T-helper 1 cell treated with Interleukin-12 subunit alpha and Interleukin-12 subunit beta and Interleukin-4 antibody, amounts not matched to agents 30 μg/mL and 1 μg/mL, for 36 hours (primary cell): ENCODE measurements at regions not wholly inside any gene's neighbourhood (a gene's known extent, or its start where the extent isn't known, plus 50 kb on each side); places are given as distances from the start of the nearest gene placed in this dataset.
"Not testable (repeated sequence)": the region's sequence is repeated elsewhere in the genome, so short reads cannot be mapped to it uniquely, and the experiment has no call there.

ENCODE experiments used
- H3K27ac Mint-ChIP-seq: one replicate; pipeline ENCODE4 v1.8.0; 2021; ENCODE audit warnings: mild to moderate bottlenecking, mixed read lengths
- H3K27me3 Mint-ChIP-seq: one replicate; pipeline ENCODE4 v1.8.0; 2021; ENCODE audit warnings: low read depth, mixed read lengths
- H3K36me3 Mint-ChIP-seq: one replicate; pipeline ENCODE4 v1.8.0; 2021; ENCODE audit warnings: low read depth, mixed read lengths
- H3K4me1 Mint-ChIP-seq: one replicate; pipeline ENCODE4 v1.8.0; 2021; ENCODE audit warnings: low read depth, mixed read lengths
- H3K4me3 Mint-ChIP-seq: one replicate; pipeline ENCODE4 v1.8.0; 2021; ENCODE audit warnings: mild to moderate bottlenecking, moderate library complexity, mixed read lengths
- H3K9me3 Mint-ChIP-seq: one replicate; pipeline ENCODE4 v1.8.0; 2021; ENCODE audit warnings: mixed read lengths

DNA sequence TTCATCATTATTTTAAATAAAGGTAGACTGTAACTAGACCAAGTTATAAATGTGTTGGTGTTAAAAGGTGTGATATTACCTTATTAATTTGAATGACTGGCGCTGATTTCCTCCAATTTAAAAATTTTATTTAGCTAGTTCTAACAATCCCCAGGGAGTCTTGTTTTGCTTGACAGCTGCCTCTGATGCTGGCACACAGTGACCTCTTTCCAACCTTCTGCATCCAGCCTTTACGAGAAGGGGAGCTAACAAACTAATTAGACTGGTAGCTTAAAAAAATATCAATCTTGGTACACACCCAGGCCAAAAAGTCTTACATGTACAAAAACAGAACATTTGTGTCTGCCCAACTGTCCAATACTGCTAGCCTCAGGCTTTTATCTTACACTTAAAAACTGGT is 51.8 kb upstream of the ENPEP start:
- no peaks in the 10 kb centered on the region for H3K36me3 Mint-ChIP-seq
- H3K4me1 Mint-ChIP-seq = no peaks in the 10 kb centered on the region
- no peaks in the 10 kb centered on the region for H3K27me3 Mint-ChIP-seq
- H3K9me3 Mint-ChIP-seq = no peaks in the 10 kb centered on the region
- H3K4me3 Mint-ChIP-seq = no peak overlapping the region
- no peak overlapping the region for H3K27ac Mint-ChIP-seq

DNA sequence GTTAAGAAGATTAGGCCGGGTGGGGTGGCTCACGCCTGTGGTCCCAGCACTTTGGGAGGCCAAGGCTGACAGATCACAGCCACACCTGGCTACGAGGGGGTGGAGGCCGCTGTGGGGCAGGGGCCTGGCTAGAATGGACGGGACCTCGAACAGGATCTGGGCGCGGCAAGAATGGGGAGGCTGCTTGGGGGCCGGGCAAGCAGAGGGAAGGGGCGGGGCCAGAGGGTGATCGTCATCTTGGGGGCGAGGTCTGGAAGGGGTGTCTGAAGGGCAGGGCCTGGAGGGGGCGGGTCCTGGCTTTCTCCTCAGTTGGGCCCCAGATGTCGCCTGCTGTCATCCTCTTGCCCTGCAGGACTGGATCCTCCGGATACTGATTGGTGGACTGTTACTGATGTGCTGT is 57.3 kb upstream of the ENPEP start:
- H3K9me3 Mint-ChIP-seq = peaks cover 4% of the 10 kb centered on the region
- no peaks in the 10 kb centered on the region for H3K4me1 Mint-ChIP-seq
- no peaks in the 10 kb centered on the region for H3K27me3 Mint-ChIP-seq
- no peak overlapping the region for H3K27ac Mint-ChIP-seq
- H3K36me3 Mint-ChIP-seq = no peaks in the 10 kb centered on the region
- H3K4me3 Mint-ChIP-seq = no peak overlapping the region

DNA sequence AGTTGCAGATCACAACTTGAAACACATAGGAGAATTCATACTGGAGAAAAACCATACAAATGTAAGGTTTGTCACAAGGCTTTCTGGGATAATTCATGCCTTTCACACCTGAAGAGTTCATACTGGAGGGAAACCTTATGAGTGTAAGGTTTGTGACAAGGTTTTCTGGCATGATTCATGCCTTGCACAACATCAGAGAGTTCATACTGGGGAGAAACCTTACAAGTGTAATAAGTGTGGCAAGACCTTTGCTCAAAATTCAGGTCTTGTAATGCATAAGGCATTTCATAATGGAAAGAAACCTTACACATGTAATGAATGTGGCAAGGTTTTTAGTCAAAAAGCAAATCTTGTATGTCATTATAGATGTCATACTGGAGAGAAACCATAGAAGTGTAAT is 58.8 kb upstream of the ENPEP start:
- Mint-ChIP-seq H3K4me1 (no peaks in the 10 kb centered on the region), H3K27me3 (no peaks in the 10 kb centered on the region), H3K27ac (no peak overlapping the region), H3K9me3 (peaks cover 4% of the 10 kb centered on the region), H3K36me3 (no peaks in the 10 kb centered on the region), H3K4me3 (no peak overlapping the region)

DNA sequence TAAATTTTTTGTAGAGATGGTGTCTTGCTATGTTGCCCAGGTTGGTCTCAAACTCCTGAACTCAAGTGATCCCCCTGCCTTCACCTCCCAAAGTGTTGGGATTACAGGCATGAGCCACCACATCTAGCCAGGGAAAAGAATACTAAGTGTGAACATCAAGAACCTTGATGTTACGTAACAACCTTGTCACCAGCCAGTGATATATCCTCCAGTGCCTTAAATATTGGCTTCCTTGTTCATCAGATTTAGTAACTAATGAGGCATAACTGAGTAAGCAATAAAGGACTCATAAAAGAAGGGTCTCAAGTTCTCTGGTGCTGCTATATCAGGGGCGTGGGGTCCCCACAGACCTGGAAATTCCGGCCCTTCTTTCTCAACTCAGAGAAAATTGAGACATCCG is 60.5 kb upstream of the ENPEP start:
- H3K27me3 Mint-ChIP-seq = no peaks in the 10 kb centered on the region
- peaks cover 4% of the 10 kb centered on the region for H3K9me3 Mint-ChIP-seq
- no peak overlapping the region for H3K27ac Mint-ChIP-seq

DNA sequence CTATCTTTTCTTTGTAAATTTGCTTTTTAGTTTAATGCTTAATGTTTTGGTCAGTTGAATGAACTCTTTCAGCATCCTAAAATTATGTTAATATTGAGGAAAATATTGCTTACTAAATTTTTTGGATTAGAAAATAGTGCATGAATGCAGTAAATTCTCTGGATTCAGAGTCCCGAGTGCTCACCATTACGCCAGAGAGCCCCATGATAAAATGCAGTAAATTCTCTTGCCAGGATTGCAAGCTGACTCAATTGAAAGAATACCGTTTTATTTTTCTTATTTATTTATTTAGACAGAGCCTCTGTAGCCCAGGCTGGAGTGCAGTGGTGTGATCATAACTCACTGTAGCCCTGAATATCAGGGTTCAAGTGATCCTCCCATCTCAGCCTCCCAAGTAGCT is 60.9 kb upstream of the ENPEP start:
- H3K9me3 Mint-ChIP-seq = peaks cover 4% of the 10 kb centered on the region
- no peak overlapping the region for H3K27ac Mint-ChIP-seq
- no peaks in the 10 kb centered on the region for H3K27me3 Mint-ChIP-seq
- no peaks in the 10 kb centered on the region for H3K36me3 Mint-ChIP-seq
- no peak overlapping the region for H3K4me3 Mint-ChIP-seq
- no peaks in the 10 kb centered on the region for H3K4me1 Mint-ChIP-seq

More for the DNA sequence above, 60.5 kb upstream of the ENPEP start:
- Mint-ChIP-seq H3K4me3 (no peak overlapping the region), H3K4me1 (no peaks in the 10 kb centered on the region), H3K36me3 (no peaks in the 10 kb centered on the region)

DNA sequence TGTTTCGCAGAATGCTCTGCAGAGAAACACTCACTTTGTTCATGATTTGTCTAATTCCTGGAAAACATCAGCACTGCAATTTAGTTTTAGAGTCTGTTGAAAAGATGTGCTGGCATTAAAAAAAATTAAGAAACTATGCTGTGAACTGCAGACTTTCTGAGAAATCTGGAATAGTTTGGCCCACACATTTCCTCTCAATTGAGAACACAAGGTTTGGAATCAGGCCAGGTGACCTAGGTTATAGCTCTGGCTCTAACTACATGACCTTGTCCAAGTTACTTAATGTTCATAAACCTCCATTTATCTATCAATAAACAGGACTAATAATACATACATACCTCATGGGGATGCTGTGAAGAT is 61.4 kb upstream of the ENPEP start:
- H3K4me3 Mint-ChIP-seq = no peak overlapping the region
- H3K36me3 Mint-ChIP-seq = no peaks in the 10 kb centered on the region
- H3K27me3 Mint-ChIP-seq = no peaks in the 10 kb centered on the region
- no peak overlapping the region for H3K27ac Mint-ChIP-seq
- peaks cover 4% of the 10 kb centered on the region for H3K9me3 Mint-ChIP-seq
- no peaks in the 10 kb centered on the region for H3K4me1 Mint-ChIP-seq

DNA sequence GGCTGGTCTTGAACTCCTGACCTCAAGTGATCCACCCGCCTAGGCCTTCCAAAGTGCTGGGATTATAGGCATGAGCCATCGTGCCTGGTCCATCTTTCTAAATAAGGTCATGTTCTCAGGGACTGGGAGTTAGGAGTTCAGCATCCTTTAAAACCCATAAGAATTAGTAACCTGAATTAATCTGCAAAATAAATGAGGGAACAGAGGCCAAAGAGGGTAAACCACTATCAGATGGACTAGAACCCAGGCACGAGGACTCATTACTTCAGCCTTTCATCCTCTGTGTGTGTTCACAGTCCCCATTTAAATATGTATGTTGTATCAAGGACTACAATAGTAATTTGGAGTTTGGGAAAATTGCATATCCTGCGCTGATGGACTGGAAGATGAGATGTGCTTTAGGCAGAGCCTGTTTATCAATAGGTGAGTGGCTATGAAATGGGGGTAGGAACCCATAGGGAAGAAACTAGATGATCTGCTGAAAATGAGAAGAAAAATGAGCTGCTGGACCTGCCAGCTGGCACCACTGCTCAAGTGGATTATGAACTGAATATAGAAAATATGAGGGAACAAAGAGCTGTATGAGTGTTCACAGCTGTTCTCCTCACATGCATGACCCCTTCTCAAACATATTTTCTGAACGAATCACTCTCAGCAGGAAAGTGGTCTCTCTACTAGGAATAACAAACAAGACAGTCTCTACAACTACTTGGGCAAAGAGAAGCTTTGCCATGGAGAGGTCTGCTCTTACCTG is 62.0 kb upstream of the ENPEP start:
- H3K4me3 Mint-ChIP-seq, H3K27ac Mint-ChIP-seq, H3K4me1 Mint-ChIP-seq, H3K36me3 Mint-ChIP-seq, H3K27me3 Mint-ChIP-seq, H3K9me3 Mint-ChIP-seq: not testable (repeated sequence)

DNA sequence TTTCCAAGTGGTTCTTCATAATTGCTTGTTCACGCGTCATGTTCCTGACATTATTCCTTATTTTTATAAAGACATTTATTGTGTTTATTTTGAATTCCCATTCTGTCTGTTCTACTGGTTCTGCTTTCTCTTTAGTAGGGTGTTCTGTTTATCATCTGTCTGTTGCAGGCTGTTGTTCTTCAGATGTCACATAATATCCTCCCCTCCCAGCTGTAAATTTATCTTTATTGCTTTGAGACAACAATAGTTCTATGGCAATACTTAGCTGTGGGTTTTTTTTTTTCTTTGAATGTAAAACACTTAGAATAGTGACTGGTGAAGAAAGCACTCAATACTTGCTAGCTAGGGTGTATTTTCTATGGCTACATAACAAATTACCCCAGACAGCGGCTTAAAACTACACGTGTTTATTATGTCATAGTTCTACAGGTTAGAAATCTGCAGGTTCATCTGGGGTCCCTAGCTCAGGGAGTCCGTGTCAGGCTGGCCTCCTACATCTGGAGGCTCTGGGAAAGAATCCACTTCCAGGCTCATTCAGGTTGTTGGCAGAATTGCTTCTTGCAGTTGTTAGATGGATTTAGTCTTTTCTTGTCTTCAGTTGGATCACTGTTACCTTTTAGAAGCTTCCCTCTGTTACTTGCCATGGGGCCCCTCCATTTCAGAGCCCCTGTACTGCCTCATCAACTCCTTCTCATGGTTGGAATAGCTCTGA is 63.4 kb upstream of the ENPEP start:
- Mint-ChIP-seq H3K27me3 (no peaks in the 10 kb centered on the region), H3K4me1 (no peaks in the 10 kb centered on the region)

DNA sequence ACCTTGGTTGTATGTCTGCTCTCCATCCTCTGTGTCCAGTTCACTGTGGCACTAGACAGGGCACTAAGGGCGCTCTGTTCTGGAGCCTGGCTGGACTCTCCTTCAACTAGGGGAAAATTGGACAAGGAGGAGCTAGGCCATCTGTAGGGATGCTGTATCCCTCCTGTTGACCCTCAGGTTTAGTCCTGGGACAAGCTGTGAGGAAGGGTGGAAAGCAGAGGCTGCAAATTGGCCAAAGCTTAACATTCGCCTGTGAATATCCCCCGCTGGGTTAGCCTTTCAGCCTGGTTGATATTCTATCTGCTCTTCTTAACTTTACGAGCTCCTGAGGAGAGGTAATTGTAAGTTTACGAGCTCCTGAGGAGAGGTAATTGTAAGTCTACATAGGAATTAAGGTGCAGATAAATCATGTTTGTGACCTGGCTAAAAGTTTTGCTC is 64.4 kb upstream of the ENPEP start:
- Mint-ChIP-seq H3K27ac (no peak overlapping the region), H3K36me3 (no peaks in the 10 kb centered on the region), H3K9me3 (no peaks in the 10 kb centered on the region), H3K4me1 (no peaks in the 10 kb centered on the region), H3K27me3 (no peaks in the 10 kb centered on the region), H3K4me3 (peak overlapping the region; percentile 52)

More for the DNA sequence above, 63.4 kb upstream of the ENPEP start:
- Mint-ChIP-seq H3K27ac (no peak overlapping the region), H3K36me3 (no peaks in the 10 kb centered on the region), H3K9me3 (no peaks in the 10 kb centered on the region), H3K4me3 (no peak overlapping the region)

DNA sequence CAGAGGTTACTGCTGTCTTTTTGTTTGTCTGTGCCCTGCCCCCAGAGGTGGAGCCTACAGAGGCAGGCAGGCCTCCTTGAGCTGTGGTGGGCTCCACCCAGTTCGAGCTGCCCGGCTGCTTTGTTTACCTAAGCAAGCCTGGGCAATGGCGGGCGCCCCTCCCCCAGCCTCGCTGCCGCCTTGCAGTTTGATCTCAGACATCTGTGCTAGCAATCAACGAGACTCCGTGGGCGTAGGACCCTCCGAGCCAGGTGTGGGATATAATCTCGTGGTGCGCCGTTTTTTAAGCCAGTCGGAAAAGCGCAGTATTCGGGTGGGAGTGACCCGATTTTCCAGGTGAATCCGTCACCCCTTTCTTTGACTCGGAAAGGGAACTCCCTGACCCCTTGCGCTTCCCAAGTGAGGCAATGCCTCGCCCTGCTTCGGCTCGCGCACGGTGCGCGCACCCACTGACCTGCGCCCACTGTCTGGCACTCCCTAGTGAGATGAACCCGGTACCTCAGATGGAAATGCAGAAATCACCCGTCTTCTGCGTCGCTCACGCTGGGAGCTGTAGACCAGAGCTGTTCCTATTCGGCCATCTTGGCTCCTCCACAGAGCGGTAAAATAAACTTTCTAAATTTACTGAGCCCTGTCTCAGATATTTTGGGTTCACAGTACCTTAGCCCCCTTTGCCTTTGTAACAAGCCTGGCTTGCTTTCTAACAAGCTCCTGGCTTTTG is 64.9 kb upstream of the ENPEP start:
- not testable (repeated sequence) for H3K27ac Mint-ChIP-seq, H3K27me3 Mint-ChIP-seq, H3K4me1 Mint-ChIP-seq, H3K36me3 Mint-ChIP-seq, H3K9me3 Mint-ChIP-seq
- H3K4me3 Mint-ChIP-seq = peak overlapping the region; percentile 52

DNA sequence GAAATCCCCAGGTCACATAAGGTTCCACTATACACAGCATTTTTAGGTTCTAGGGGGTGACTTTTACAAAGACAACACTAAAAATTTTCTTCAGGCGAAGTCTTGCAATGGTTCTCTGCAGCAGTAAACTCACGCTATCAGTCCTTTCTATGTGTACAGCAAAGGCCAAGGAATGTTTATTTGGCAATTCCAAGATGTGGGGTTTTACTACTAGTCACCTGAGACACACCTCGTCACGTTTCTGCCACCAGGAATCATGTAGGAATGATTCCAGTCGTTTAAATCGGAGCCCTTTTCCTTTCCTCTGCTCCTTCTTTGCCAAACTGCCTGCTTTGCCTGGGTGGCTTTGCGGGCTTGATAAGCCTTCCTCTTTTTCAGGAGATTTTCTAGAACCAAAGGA is 75.9 kb upstream of the ENPEP start:
- no peaks in the 10 kb centered on the region for H3K4me1 Mint-ChIP-seq
- H3K4me3 Mint-ChIP-seq = no peak overlapping the region
- H3K27me3 Mint-ChIP-seq = no peaks in the 10 kb centered on the region
- no peaks in the 10 kb centered on the region for H3K9me3 Mint-ChIP-seq
- no peaks in the 10 kb centered on the region for H3K36me3 Mint-ChIP-seq
- H3K27ac Mint-ChIP-seq = no peak overlapping the region

DNA sequence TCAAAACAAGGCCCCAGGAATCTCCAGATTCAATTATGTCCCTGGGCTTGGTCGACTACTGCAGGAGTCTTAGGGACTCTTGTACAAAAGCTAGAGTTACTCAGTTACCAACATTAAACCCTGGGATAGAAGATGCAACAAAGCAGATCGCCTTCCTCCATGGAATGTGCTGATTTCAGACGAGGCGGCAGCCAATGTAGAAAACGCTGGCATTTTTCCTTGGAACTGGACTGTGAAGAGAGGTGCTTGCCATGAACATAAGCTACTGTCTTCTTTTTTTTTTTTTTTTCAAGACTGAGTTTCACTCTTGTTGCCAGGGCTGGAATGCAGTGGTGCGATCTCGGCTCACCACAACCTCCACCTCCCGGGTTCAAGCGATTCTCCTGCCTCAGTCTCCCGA is 76.9 kb upstream of the ENPEP start:
- H3K4me3 Mint-ChIP-seq, H3K9me3 Mint-ChIP-seq, H3K36me3 Mint-ChIP-seq, H3K27me3 Mint-ChIP-seq, H3K4me1 Mint-ChIP-seq, H3K27ac Mint-ChIP-seq: not testable (repeated sequence)

DNA sequence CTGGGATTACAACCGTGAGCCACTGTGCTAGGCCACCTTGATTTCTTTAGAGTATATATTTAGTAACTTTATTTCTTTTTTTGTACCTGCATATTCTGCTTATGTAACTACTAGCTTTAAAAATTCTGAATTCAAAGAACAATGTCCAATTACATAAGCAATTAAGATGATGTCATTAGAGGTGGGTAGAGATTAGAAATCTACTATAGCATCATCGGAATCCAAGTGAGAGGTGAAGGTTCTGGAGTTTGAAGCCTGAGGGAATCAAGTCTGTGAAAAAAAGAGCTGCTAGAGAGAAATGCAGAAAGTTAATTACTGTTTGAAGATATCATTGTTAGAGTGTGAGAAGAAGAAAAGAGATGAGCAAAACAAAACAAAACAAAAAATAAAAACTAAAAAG is 79.0 kb upstream of the ENPEP start:
- H3K4me3 Mint-ChIP-seq = no peak overlapping the region
- no peaks in the 10 kb centered on the region for H3K27me3 Mint-ChIP-seq
- no peaks in the 10 kb centered on the region for H3K36me3 Mint-ChIP-seq
- H3K9me3 Mint-ChIP-seq = no peaks in the 10 kb centered on the region
- no peak overlapping the region for H3K27ac Mint-ChIP-seq
- H3K4me1 Mint-ChIP-seq = no peaks in the 10 kb centered on the region

DNA sequence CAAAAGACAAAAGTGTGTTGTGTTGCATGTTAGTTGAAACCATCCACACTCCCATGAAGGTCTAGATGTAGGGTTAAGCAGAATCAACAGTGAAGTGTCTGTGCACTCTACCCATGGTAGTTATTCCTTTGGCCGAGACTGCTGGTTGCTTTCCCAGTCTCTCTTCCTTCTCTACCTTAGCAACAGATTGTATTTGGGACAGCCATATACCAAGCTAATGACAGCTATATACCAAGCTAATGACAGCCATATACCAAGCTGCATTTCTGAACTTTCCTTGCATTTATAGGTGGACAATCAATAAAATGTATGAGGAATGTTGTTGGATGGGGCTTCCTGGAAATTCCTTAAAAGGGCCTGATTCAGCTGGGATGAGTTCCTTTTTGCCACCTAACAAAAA is 80.5 kb upstream of the ENPEP start:
- Mint-ChIP-seq H3K27ac (no peak overlapping the region), H3K27me3 (no peaks in the 10 kb centered on the region), H3K9me3 (no peaks in the 10 kb centered on the region), H3K36me3 (no peaks in the 10 kb centered on the region), H3K4me1 (no peaks in the 10 kb centered on the region), H3K4me3 (no peak overlapping the region)

DNA sequence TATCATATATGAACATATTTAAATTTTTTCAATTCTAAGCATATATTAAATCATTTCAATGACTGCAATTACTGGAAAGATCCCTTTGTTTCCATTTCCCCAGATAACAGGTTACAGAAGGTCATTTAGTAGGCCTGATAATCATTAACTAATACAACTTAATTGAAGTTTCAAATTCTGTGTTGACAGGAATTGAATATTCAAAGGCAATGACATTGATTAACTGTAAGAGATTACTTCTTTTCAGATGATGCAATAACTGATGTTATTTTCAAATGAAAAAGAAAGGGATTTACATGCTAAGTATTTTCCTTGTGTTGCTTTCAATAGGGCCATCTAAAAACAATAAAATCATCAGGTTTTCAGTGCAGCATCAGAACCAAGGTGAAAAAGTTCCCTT is 81.1 kb upstream of the ENPEP start:
- no peaks in the 10 kb centered on the region for H3K27me3 Mint-ChIP-seq
- no peaks in the 10 kb centered on the region for H3K9me3 Mint-ChIP-seq
- no peak overlapping the region for H3K27ac Mint-ChIP-seq
- no peak overlapping the region for H3K4me3 Mint-ChIP-seq
- no peaks in the 10 kb centered on the region for H3K36me3 Mint-ChIP-seq
- H3K4me1 Mint-ChIP-seq = no peaks in the 10 kb centered on the region
